Testis (tissue), 2 donors: ENCODE measurements at regions not wholly inside any gene's neighbourhood (a gene's known extent, or its start where the extent isn't known, plus 50 kb on each side); places are given as distances from the start of the nearest gene placed in this dataset.

Experiments
- CTCF ChIP-seq, 3 experiments: fragments of 450-650 bp in 2 of 3; fragments of 200-600 bp in 1 of 3; sonication (generic) in 1 of 3; IDR thresholded peaks; one replicate each; pipeline ENCODE4 v1.5.1; 2016 to 2019; ENCODE audit warnings: antibody characterized with exemption in 3 of 3, mild to moderate bottlenecking in 2 of 3, moderate library complexity in 1 of 3
- POLR2A ChIP-seq: fragments of 450-650 bp; IDR thresholded peaks from one replicate; pipeline ENCODE4 v1.6.1; 2017; ENCODE audit warnings: antibody characterized with exemption, mild to moderate bottlenecking, moderate library complexity

DNA sequence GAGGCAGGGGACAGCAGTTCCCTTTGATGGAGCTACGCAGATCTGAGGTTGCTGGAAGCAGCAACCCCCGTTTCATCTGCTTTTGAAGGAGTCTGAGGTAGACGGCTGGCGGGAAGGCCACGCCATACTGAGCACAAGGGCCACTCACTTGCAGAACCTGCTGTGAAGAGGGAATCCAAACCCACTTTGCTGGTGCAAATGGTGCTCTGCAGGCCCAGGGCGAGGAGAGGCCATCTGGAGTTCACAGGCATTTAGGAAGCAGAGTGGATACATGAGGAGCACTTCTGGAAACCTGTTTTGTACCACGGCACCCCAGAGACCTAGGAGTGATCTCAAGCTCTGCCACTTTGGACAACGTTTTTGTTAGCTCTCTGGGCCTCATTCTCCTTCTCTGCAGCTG, 227.8 kb downstream of the UQCRFS1 start:
- no peak for TF ChIP-seq CTCF (IDR thresholded peaks at IDR 0.05)
- TF ChIP-seq POLR2A, result no peak
